Nephron (organoid): ENCODE measurements at regions not wholly inside any gene's neighbourhood (a gene's known extent, or its start where the extent isn't known, plus 50 kb on each side); places are given as distances from the start of the nearest gene placed in this dataset.

Experiments used
- H3K27ac Mint-ChIP-seq, 3 experiments: 2 replicates each; pipeline ENCODE4 v1.8.0; 2020; ENCODE audit warnings: mixed read lengths in 3 of 3, mild to moderate bottlenecking in 2 of 3, moderate library complexity in 1 of 3
- H3K27me3 Mint-ChIP-seq: 2 replicates; pipeline ENCODE4 v1.8.0; 2021; ENCODE audit warnings: low read depth, mild to moderate bottlenecking, moderate library complexity, mixed read lengths
- H3K36me3 Mint-ChIP-seq: 2 replicates; pipeline ENCODE4 v1.8.0; 2020; ENCODE audit warnings: low read depth, mixed read lengths
- H3K4me1 Mint-ChIP-seq: 2 replicates; pipeline ENCODE4 v1.8.0; 2020; ENCODE audit warnings: mixed read lengths
- H3K4me3 Mint-ChIP-seq, 3 experiments: 2 replicates each; pipeline ENCODE4 v1.8.0; 2020; ENCODE audit warnings: mild to moderate bottlenecking in 3 of 3, mixed read lengths in 3 of 3, moderate library complexity in 2 of 3
- H3K9me3 Mint-ChIP-seq: 2 replicates; pipeline ENCODE4 v1.8.0; 2020; ENCODE audit warnings: mixed read lengths
- TF ChIP-seq, protein P1 (sequence below), 3 experiments: fragments of 200-600 bp; sonication (generic); IDR thresholded peaks; one replicate each; pipeline ENCODE4 v1.5.0; 2021; ENCODE audit warnings: antibody characterized with exemption in 3 of 3; ENCODE audit not compliant: unreplicated experiment in 3 of 3

DNA sequence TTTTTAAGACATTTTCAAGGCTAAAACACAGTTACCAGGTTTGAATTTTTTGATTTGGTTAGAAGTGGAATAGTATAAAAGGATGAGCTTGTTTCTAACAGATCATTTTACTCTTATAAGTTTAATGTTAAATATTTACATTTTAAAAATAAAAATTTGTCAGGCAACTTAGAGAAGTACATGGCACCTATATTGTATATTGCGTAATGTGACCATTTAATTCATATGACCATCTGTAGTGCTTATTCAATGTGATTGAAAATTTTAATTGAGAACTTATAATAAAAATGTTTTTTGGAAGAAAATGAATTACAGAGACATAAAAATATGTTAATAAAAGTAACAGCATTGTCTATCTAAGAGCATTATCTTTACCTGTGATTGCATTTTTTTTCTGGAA, 1632.4 kb downstream of the RPA4 start:
- TF ChIP-seq, protein P1, sequence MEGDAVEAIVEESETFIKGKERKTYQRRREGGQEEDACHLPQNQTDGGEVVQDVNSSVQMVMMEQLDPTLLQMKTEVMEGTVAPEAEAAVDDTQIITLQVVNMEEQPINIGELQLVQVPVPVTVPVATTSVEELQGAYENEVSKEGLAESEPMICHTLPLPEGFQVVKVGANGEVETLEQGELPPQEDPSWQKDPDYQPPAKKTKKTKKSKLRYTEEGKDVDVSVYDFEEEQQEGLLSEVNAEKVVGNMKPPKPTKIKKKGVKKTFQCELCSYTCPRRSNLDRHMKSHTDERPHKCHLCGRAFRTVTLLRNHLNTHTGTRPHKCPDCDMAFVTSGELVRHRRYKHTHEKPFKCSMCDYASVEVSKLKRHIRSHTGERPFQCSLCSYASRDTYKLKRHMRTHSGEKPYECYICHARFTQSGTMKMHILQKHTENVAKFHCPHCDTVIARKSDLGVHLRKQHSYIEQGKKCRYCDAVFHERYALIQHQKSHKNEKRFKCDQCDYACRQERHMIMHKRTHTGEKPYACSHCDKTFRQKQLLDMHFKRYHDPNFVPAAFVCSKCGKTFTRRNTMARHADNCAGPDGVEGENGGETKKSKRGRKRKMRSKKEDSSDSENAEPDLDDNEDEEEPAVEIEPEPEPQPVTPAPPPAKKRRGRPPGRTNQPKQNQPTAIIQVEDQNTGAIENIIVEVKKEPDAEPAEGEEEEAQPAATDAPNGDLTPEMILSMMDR (IDR thresholded peaks at IDR 0.05; ENCODE audit: unreplicated experiment in 3 of 3) = no peak
- H3K4me3 Mint-ChIP-seq = no peak overlapping the region
- no peaks in the 10 kb centered on the region for H3K9me3 Mint-ChIP-seq
- H3K27me3 Mint-ChIP-seq = peaks cover 4% of the 10 kb centered on the region
- no peaks in the 10 kb centered on the region for H3K4me1 Mint-ChIP-seq
- H3K27ac Mint-ChIP-seq = no peak overlapping the region
- no peaks in the 10 kb centered on the region for H3K36me3 Mint-ChIP-seq

DNA sequence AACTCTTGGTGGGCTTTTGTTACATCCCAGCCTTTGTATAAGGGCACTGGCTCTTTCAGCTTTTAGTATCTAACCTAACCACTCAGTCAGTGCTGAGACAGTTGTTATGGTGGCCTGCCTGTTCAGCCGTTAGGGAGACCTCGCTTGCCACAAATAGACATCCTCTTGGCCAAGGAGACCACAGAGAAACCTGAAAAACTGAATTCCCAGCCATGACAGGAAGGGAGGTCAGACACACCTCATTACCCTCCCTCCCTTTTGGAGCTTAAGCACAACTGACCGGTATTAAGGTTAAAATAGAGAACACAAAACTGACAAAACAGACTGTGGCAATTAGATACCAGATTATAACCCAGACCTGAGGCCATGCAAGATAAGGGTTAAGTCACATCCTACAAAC, 1639.3 kb downstream of the RPA4 start:
- Mint-ChIP-seq H3K4me3 (no peak overlapping the region), H3K27me3 (no peaks in the 10 kb centered on the region), H3K9me3 (no peaks in the 10 kb centered on the region), H3K36me3 (no peaks in the 10 kb centered on the region), H3K4me1 (no peaks in the 10 kb centered on the region), H3K27ac (no peak overlapping the region)
- TF ChIP-seq, protein P1 (IDR thresholded peaks at IDR 0.05; ENCODE audit: unreplicated experiment in 3 of 3) = no peak

DNA sequence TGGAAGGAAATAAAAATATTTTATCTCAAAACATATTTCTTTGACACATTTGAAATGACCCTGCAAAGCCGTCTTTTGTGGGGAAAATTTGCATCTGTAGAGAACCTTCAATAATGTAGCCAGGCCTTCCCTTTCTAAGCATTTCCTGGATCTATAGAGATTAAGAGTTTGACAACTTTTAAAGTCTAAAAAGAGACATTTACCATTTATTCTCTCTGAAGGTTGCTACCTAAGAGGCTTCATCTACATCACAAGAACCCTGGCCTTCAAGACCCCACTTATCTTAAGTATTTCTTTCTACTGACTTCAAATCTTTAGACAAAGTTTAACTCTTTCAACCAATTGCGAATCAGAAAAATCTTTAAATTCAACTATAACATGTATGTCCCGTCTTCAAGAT, 1639.8 kb downstream of the RPA4 start:
- Mint-ChIP-seq H3K4me1 (no peaks in the 10 kb centered on the region), H3K4me3 (no peak overlapping the region), H3K27ac (no peak overlapping the region), H3K27me3 (no peaks in the 10 kb centered on the region), H3K9me3 (peaks cover 3% of the 10 kb centered on the region), H3K36me3 (no peaks in the 10 kb centered on the region)
- TF ChIP-seq, protein P1 (IDR thresholded peaks at IDR 0.05; ENCODE audit: unreplicated experiment in 3 of 3) = no peak

DNA sequence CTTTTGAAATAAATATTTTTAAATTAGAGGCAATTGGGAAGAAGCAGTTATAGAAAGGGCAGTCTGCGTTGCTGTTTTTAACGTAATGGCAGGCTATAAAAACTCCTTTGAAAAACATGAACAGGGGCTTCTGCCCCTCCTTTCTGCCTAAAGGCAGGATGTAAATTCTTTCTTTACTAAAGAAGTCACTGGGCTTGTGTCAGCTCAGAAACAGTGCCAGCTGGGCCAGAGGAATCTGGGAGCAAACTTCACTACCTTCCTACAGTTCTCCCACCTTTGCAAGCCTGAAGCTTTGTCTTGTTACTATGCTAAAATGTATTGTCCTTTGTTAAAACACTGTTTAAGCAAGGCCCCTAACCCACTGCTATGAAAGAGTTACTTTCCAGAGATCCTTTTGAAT, 1664.8 kb downstream of the RPA4 start:
- no peaks in the 10 kb centered on the region for H3K4me1 Mint-ChIP-seq
- no peaks in the 10 kb centered on the region for H3K27me3 Mint-ChIP-seq
- TF ChIP-seq, protein P1 (IDR thresholded peaks at IDR 0.05; ENCODE audit: unreplicated experiment in 3 of 3) = no peak
- no peaks in the 10 kb centered on the region for H3K36me3 Mint-ChIP-seq
- no peak overlapping the region for H3K4me3 Mint-ChIP-seq
- H3K9me3 Mint-ChIP-seq = peaks cover 3% of the 10 kb centered on the region
- no peak overlapping the region for H3K27ac Mint-ChIP-seq

DNA sequence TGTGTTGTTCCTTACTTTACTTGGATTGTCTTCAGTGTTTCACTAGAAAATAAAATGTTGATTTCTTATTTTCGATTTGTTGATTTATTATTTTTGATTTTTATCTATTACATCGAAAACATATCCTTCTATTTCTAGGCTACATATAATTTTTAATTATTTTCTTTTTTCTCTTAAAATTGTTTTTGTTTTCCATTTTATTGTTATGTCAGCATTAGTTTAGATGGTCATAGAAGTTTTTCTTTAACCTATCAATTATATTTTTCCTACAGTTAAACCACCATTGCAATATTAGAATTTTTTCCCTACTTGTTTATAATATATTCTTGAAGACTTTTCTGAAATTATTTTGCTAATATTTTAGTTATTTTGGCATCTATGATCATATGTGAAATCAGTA, 1685.1 kb downstream of the RPA4 start:
- Mint-ChIP-seq H3K4me3 (no peak overlapping the region), H3K36me3 (no peaks in the 10 kb centered on the region), H3K4me1 (peaks cover 2% of the 10 kb centered on the region), H3K27me3 (no peaks in the 10 kb centered on the region), H3K9me3 (peaks cover 4% of the 10 kb centered on the region), H3K27ac (no peak overlapping the region)
- TF ChIP-seq, protein P1 (IDR thresholded peaks at IDR 0.05; ENCODE audit: unreplicated experiment in 3 of 3) = no peak

DNA sequence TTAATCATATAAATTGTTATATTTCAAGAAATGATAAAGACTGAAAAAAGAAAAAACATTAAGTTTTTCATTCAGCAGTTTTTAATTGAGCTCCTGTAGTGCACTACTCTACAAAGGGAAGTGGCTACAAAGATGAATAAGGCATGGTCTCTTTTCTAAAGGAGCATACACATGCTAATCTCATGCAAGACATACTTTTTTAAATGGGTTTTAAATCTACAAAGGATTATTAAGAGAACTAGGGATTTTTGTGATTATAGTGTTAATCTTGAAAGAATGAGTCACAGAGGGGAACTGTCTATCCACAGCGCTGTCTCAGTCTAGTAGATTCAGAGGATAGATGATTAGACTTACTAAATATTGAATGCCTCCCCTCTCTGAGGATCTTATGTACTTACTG, 1722.2 kb downstream of the RPA4 start:
- Mint-ChIP-seq H3K36me3 (peaks cover 5% of the 10 kb centered on the region), H3K4me3 (no peak overlapping the region), H3K4me1 (peaks cover 5% of the 10 kb centered on the region), H3K9me3 (peaks cover 6% of the 10 kb centered on the region), H3K27me3 (no peaks in the 10 kb centered on the region), H3K27ac (no peak overlapping the region)
- TF ChIP-seq, protein P1 (IDR thresholded peaks at IDR 0.05; ENCODE audit: unreplicated experiment in 3 of 3) = no peak
